Natural killer cell treated with Interleukin-12 subunit alpha and Interleukin-12 subunit beta and Interleukin-15 and Interleukin-18, amount 100 ng/mL, for 72 hours (primary cell): ENCODE measurements at regions not wholly inside any gene's neighbourhood (a gene's known extent, or its start where the extent isn't known, plus 50 kb on each side); places are given as distances from the start of the nearest gene placed in this dataset.
A peak's percentile ranks its signal among the peaks of the same experiment; 100 is the strongest.
"Not testable (repeated sequence)": the region's sequence is repeated elsewhere in the genome, so short reads cannot be mapped to it uniquely, and the experiment has no call there.

Source experiments
- ATAC-seq, 2 donors: fragments of 150-1000 bp; cut with Tn5 transposase in 1 of 2; sonication (Bioruptor Pico), chemical (Tn5 transposase) in 1 of 2; 2 replicates each; pipeline ENCODE4 v1.10.0; 2021
- DNase-seq: peaks from one replicate; pipeline ENCODE4 v3.0.0; 2022; ENCODE audit warnings: low spot score
- H3K27ac Mint-ChIP-seq, 2 donors: 1 replicate in 1 of 2; 2 replicates in 1 of 2; pipeline ENCODE4 v1.8.0; 2022; ENCODE audit warnings: mixed read lengths in 2 of 2, mild to moderate bottlenecking in 1 of 2, moderate library complexity in 1 of 2
- H3K27me3 Mint-ChIP-seq, 2 donors: 1 replicate in 1 of 2; 2 replicates in 1 of 2; pipeline ENCODE4 v1.8.0; 2022; ENCODE audit warnings: mixed read lengths in 2 of 2
- H3K36me3 Mint-ChIP-seq: one replicate; pipeline ENCODE4 v1.8.0; 2022; ENCODE audit warnings: mixed read lengths
- H3K4me1 Mint-ChIP-seq, 2 donors: 1 replicate in 1 of 2; 2 replicates in 1 of 2; pipeline ENCODE4 v1.8.0; 2022; ENCODE audit warnings: low read depth in 2 of 2, mixed read lengths in 2 of 2, mild to moderate bottlenecking in 1 of 2
- H3K4me3 Mint-ChIP-seq: one replicate; pipeline ENCODE4 v1.8.0; 2022; ENCODE audit warnings: mixed read lengths
- H3K9me3 Mint-ChIP-seq: 2 replicates; pipeline ENCODE4 v1.8.0; 2022; ENCODE audit warnings: mixed read lengths

DNA sequence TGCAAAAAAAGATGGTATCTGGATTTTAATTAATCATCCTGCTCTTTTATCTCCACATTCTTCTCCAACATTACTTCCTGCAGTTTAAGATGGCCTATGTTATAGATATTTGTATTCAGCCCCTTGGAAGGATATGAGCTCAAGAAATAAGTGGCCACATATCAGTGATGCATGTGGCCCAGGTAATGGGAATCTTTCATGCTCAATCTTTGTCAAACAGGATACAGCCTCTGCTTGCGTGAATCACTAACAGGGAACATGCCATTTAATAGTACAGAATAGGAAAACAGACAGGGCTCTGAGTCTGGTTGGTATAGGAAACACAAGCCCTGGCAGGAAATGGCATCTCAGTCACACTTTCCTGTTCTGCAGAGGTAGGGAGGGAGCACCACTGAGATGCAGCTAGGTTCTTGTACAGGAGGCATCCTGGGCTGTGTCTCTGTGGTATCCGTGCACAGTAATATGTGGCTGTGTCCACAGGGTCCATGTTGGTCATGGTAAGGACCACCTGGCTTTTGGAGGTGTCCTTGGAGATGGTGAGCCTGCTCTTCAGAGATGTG, 774.6 kb downstream of the TMEM121 start:
- Mint-ChIP-seq H3K27ac (peak overlapping the region in 1 of 2 donors; percentile 58), H3K27me3 (peaks cover 13 to 38% of the 10 kb centered on the region in 2 donors), H3K4me1 (peaks cover 19 to 30% of the 10 kb centered on the region in 2 donors)
- DNase-seq, H3K36me3 Mint-ChIP-seq, H3K4me3 Mint-ChIP-seq, H3K9me3 Mint-ChIP-seq: not testable (repeated sequence)
- peak in 1 of 2 donors; percentile 57 for ATAC-seq

DNA sequence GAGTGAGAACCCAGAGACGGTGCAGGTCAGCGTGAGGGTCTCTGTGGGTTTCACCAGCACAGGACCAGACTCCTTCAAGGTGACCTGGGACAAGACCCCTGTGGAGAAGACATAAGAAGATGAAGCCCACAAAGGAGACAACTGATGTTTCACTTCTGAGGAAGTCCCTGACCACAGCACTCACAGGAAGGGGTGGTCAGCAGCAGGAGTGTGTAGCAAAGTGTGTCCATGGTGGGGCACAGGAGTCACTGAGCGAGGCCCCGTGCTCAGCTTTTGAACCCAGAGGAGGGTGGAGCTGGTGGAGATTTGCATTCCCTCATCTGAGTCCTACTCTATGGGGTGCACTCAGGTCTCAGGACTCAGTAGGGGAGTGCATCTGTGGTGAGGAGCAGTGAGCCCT, 775.2 kb downstream of the TMEM121 start:
- Mint-ChIP-seq H3K27ac (peak overlapping the region in 1 of 2 donors; percentile 58), H3K4me1 (peaks cover 19 to 28% of the 10 kb centered on the region in 2 donors), H3K27me3 (peaks cover 12 to 35% of the 10 kb centered on the region in 2 donors)
- DNase-seq, H3K9me3 Mint-ChIP-seq, H3K4me3 Mint-ChIP-seq, H3K36me3 Mint-ChIP-seq, ATAC-seq: not testable (repeated sequence)

DNA sequence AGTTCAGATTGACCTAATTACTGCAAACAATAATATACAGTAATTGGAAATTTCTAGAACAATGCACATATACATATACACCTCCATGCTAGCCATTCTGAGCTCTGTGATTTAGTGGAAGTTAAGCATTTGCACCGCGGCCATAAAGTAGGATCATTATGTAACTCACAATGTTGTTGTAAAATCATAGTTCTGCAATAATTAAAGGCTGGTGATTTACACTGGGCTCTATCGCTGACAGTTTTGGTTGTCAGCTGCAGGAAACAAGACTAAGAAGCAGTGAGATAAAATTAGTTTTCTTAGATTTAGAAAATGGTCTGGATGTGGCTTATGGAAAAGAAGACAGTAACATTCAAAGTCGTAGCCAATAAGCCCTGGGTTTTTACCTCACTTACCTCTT, 776.3 kb downstream of the TMEM121 start:
- H3K9me3 Mint-ChIP-seq = no peaks in the 10 kb centered on the region
- no peak overlapping the region for H3K27ac Mint-ChIP-seq
- DNase-seq (no peak), ATAC-seq (no peak)
- peaks cover 8 to 29% of the 10 kb centered on the region in 2 donors for H3K27me3 Mint-ChIP-seq
- no peak overlapping the region for H3K4me3 Mint-ChIP-seq
- no peaks in the 10 kb centered on the region for H3K36me3 Mint-ChIP-seq
- peaks cover 19 to 21% of the 10 kb centered on the region in 2 donors for H3K4me1 Mint-ChIP-seq

DNA sequence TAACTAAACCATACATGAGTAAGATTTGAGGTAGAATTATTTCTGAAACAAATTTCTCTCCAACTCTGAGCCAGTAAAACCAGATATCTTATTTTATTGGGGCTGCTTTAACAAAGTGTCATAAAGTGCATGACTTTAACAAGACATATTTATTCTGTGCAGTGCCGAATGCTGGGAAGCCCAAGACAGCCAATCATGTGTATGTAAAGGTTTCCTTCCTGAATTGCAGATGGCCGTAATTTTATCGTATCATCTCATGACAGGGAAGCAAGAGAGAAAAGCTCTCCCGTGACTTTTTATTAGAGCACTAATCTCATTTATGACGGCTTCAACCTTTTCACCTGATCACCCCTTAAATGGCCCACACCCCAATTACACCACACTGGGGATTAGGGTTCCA, 777.9 kb downstream of the TMEM121 start:
- no peak for DNase-seq
- no peak for ATAC-seq
- Mint-ChIP-seq H3K9me3 (no peaks in the 10 kb centered on the region), H3K36me3 (no peaks in the 10 kb centered on the region), H3K27ac (no peak overlapping the region), H3K4me3 (no peak overlapping the region), H3K27me3 (peaks cover 9 to 26% of the 10 kb centered on the region in 2 donors), H3K4me1 (peaks cover 21 to 22% of the 10 kb centered on the region in 2 donors)

DNA sequence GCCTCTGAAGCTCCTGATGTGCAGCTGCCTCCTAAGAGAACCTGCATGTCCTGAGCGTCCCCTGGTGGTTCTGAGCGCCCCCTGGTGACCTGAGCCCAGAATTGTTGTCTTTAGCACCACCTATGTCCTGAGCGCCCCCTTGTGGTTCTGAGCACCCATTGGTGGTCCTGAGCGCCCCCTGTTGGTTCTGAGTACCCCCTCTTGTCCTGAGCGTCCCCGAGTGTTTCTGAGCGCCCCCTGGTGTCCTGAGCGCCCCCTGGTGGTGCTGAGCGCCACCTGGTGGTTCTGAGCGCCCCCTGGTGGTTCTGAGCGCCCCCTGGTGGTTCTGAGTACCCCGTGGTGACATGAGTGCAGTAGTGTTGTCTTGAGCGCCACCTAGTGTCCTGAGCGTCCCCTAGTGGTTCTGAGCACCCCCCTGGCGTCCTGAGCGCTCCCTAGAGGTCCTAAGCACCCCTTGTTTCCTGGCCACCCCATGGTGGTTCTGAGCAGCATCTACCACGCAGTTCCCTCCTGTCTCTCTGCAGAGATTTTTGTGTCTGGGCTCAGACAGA, 782.5 kb downstream of the TMEM121 start:
- no peaks in the 10 kb centered on the region for H3K9me3 Mint-ChIP-seq
- DNase-seq (peak; percentile 91), ATAC-seq (peak; percentile 96)
- peaks cover 19 to 48% of the 10 kb centered on the region in 2 donors for H3K27me3 Mint-ChIP-seq
- peak overlapping the region; percentile 28 to 81 for H3K27ac Mint-ChIP-seq
- H3K36me3 Mint-ChIP-seq = no peaks in the 10 kb centered on the region
- peak overlapping the region; percentile 9 for H3K4me3 Mint-ChIP-seq
- H3K4me1 Mint-ChIP-seq = peaks cover 12 to 15% of the 10 kb centered on the region in 2 donors

DNA sequence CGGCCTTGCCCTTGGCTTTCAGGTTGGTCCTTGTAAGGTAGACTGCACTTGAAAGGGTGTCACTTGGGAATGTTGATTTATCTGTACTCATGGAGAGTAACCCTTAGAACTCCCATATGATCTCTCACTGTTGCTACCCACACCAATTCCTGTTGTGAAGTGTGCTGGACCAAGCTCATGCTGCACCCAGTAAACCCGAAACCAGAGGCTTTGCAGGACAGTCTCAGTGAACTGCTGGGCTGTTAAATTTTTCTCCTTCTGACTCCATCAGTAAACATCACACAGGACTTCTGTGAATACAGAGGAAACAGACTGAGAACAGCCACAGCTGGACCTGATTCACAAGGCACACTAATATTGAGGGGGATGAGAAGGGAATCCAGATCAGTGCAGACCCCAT, 783.0 kb downstream of the TMEM121 start:
- H3K27ac Mint-ChIP-seq = peak overlapping the region; percentile 28 to 81
- ATAC-seq (peak in 1 of 2 donors; percentile 19), DNase-seq (no peak)
- peaks cover 19 to 45% of the 10 kb centered on the region in 2 donors for H3K27me3 Mint-ChIP-seq
- H3K4me1 Mint-ChIP-seq = peaks cover 12 to 15% of the 10 kb centered on the region in 2 donors
- H3K36me3 Mint-ChIP-seq = no peaks in the 10 kb centered on the region
- H3K4me3 Mint-ChIP-seq = peak overlapping the region; percentile 9
- no peaks in the 10 kb centered on the region for H3K9me3 Mint-ChIP-seq

DNA sequence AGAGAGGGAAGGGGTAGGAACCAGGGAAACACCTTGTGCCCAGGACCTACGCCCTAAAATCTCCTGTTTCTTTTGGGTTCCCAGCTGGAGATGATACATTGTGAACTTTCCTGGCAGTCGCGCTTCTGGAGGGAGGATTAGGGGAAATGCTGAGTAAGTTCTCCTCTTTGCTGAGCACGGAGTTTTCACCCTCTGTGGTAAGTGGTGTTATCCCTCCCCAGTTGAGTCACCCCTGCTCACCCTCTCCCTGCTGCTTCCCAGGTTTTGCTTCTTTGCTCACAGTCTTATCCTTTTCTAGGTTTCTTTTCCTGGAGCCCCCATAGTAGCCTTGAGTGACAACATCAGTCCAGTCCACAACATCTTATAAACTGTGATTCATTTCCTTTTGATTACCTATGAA, 789.1 kb downstream of the TMEM121 start:
- Mint-ChIP-seq H3K36me3 (no peaks in the 10 kb centered on the region), H3K9me3 (no peaks in the 10 kb centered on the region), H3K4me1 (peaks cover 10% of the 10 kb centered on the region in 2 donors), H3K27me3 (peaks cover 10 to 21% of the 10 kb centered on the region in 2 donors), H3K4me3 (no peak overlapping the region), H3K27ac (no peak overlapping the region)
- ATAC-seq = peak in 1 of 2 donors; percentile 56
- DNase-seq = no peak

DNA sequence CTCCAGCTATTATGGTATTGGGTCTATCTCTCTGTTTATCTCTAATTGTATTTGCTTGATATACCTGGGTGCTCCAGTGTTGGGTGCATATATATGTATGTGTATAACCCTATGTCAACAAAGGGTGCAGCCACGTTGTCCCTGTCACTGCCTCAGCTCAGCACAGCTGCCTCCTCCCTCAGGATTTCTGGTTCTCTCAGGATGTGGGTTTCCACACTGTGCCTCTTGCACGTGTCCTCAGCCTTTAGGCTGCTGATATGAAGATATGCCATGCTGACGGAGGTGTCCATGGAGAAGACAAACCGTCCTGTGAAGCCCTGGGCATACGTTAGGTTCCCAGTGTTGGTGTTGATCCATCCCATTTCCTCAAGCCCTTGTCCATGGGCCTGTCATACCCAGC, 791.2 kb downstream of the TMEM121 start:
- H3K27me3 Mint-ChIP-seq = peaks cover 13 to 23% of the 10 kb centered on the region in 2 donors
- no peak overlapping the region for H3K4me3 Mint-ChIP-seq
- H3K36me3 Mint-ChIP-seq = no peaks in the 10 kb centered on the region
- DNase-seq (no peak), ATAC-seq (no peak)
- peaks cover 10% of the 10 kb centered on the region in 2 donors for H3K4me1 Mint-ChIP-seq
- H3K9me3 Mint-ChIP-seq = no peaks in the 10 kb centered on the region
- no peak overlapping the region for H3K27ac Mint-ChIP-seq

DNA sequence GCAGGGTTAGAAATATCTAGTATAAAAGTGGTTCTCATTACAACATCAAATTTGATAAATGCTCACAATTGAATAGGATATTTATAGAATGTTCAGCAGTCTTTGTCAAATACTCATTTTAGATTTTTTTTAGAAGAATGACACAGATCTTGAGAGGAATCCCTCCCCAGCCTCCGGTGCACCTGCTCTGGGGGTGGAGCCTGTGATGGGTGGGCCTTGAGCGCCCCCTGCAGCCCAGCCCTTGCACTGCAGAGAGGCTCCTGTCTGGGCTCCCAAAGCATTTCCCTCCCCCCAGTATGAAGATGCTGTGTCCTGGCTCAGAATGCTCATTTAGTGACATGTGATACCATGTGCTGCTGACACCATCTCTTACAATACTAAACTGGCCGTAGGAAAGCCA, 792.3 kb downstream of the TMEM121 start:
- ATAC-seq (peak in 1 of 2 donors; percentile 52), DNase-seq (no peak)
- Mint-ChIP-seq H3K4me1 (peaks cover 10% of the 10 kb centered on the region in 2 donors), H3K4me3 (no peak overlapping the region), H3K36me3 (no peaks in the 10 kb centered on the region), H3K9me3 (no peaks in the 10 kb centered on the region), H3K27ac (no peak overlapping the region), H3K27me3 (peaks cover 16 to 26% of the 10 kb centered on the region in 2 donors)

DNA sequence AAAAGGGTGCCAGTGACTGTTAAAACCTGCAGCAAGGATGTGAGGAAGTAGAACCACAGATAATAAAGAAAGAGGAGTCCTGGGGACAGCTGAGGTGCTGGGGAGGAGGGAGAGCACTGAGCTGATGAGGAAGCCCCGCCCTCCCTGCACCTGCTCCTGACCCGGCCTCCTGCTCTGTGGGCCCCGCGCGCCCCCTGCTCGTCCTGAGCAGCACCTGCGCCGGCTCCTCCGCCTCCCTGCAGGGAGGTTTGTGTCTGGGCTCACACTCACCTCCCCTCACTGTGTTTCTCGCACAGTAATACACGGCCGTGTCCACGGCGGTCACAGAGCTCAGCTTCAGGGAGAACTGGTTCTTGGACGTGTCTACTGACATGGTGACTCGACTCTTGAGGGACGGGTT, 797.6 kb downstream of the TMEM121 start:
- DNase-seq, H3K27ac Mint-ChIP-seq, H3K4me1 Mint-ChIP-seq, H3K9me3 Mint-ChIP-seq, H3K36me3 Mint-ChIP-seq, ATAC-seq, H3K4me3 Mint-ChIP-seq: not testable (repeated sequence)
- H3K27me3 Mint-ChIP-seq = peaks cover 21 to 32% of the 10 kb centered on the region in 2 donors

DNA sequence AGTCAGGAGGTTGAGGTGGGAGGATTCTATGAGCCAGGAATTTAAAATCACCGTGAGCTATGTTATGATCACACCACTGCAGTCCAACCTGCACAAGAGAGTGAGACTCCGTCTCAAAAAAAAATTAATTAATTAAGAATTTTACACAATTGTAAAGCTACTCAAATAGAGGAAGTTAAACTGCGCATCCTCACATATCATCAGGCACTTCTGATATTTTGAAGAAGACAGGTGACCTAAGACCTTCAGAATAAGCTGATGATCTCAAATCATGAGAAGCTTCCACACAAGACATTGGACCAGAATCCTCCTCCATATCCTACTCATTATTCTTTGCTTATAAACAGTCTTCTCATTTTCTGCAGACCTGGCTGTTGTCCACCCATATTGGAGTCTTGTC, 800.9 kb downstream of the TMEM121 start:
- DNase-seq = no peak
- no peaks in the 10 kb centered on the region for H3K9me3 Mint-ChIP-seq

DNA sequence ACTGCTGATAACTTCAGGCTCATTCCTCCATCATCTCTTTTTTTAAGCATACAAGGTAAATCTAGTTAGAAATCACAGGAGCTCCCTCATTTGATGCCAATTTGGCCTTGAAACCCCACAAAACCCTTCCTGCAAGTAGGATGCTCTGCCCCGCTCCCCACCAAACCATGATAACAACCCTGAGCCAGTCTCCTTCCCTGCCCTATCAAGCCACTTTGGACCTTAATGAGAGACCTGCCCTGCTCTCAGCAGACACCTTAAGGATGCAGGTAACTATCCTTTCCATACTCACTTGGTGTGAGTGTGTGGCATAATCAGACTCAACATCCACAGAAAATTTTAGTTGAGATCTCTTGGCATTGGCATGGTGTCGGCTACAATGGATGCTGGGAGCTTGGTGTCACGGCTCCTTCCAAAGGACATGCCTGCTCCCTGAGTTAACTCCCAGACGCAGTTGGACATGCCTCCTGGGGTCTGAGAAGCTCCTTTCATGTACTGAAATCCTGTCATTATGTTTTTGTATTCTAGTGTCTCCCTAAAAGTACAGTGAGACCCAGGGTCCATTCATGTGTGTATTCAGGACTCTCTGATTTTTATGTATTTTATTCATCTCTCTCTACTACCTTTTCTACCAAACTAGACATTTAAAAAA, 801.4 kb downstream of the TMEM121 start:
- H3K27me3 Mint-ChIP-seq = peaks cover 12 to 26% of the 10 kb centered on the region in 2 donors
- not testable (repeated sequence) for DNase-seq, H3K36me3 Mint-ChIP-seq, H3K4me3 Mint-ChIP-seq, H3K9me3 Mint-ChIP-seq, H3K27ac Mint-ChIP-seq, H3K4me1 Mint-ChIP-seq
- peak in 1 of 2 donors; percentile 43 for ATAC-seq

More for the DNA sequence above, 800.9 kb downstream of the TMEM121 start:
- H3K36me3 Mint-ChIP-seq = no peaks in the 10 kb centered on the region
- H3K4me3 Mint-ChIP-seq = no peak overlapping the region
- no peak overlapping the region for H3K27ac Mint-ChIP-seq
- H3K27me3 Mint-ChIP-seq = peaks cover 18 to 32% of the 10 kb centered on the region in 2 donors
- H3K4me1 Mint-ChIP-seq = no peaks in the 10 kb centered on the region
- no peak for ATAC-seq

DNA sequence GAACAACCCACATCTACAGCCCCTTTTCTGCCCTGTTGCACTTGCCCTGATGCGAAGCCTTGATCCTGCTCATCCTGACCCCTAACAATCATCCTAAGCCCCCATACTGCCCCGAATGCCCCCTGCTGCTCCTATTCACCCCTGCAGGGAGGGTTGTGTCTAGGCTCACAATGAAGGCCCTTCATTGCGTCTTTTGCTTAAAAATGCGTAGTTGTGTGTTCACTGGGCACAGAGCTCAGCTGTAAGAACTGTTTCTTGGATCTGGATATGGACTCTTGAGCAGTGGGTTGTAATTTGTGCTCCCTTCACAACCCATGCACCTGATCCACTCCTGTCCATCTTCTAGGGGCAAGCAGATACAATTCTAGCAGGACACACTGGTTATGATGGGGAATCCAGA, 802.9 kb downstream of the TMEM121 start:
- H3K27ac Mint-ChIP-seq, H3K4me3 Mint-ChIP-seq, H3K9me3 Mint-ChIP-seq, ATAC-seq, H3K36me3 Mint-ChIP-seq, H3K4me1 Mint-ChIP-seq, DNase-seq: not testable (repeated sequence)
- peaks cover 19 to 32% of the 10 kb centered on the region in 2 donors for H3K27me3 Mint-ChIP-seq
